GM23338 (cell line): ENCODE measurements at regions not wholly inside any gene's neighbourhood (a gene's known extent, or its start where the extent isn't known, plus 50 kb on each side); places are given as distances from the start of the nearest gene placed in this dataset.

ENCODE experiments used
- ATAC-seq: fragments of 200-7000 bp; cut with Tn5 transposase; 3 replicates; pipeline ENCODE4 v1.9.1; 2020
- DNase-seq: peaks from one replicate; pipeline ENCODE4 v3.0.0-alpha.2; 2015; ENCODE audit warnings: low spot score
- H2AFZ ChIP-seq: fragments of 200-600 bp; sonication (generic); 2 replicates; pipeline ENCODE4 v1.8.0; 2016; ENCODE audit warnings: antibody characterized with exemption, mild to moderate bottlenecking, moderate library complexity
- H3F3A ChIP-seq: fragments of 200-600 bp; sonication (generic); replicated peaks from 2 replicates; pipeline ENCODE4 v1.8.0; 2017; ENCODE audit warnings: antibody characterized with exemption, mixed run types, low read depth
- H3K27ac ChIP-seq: fragments of 200-600 bp; sonication (generic); 2 replicates; pipeline ENCODE4 v1.6.1; 2016; ENCODE audit warnings: low read depth
- H3K27me3 ChIP-seq: fragments of 200-600 bp; sonication (generic); 2 replicates; pipeline ENCODE4 v1.8.0; 2016; ENCODE audit warnings: mild to moderate bottlenecking, mixed run types, moderate library complexity; ENCODE audit not compliant: insufficient read depth
- H3K36me3 ChIP-seq: fragments of 200-600 bp; sonication (generic); 2 replicates; pipeline ENCODE4 v1.8.0; 2016; ENCODE audit warnings: mild to moderate bottlenecking; ENCODE audit not compliant: insufficient read depth
- H3K4me1 ChIP-seq: fragments of 200-600 bp; sonication (generic); 2 replicates; pipeline ENCODE4 v1.8.0; 2016; ENCODE audit warnings: mild to moderate bottlenecking, moderate library complexity; ENCODE audit not compliant: insufficient read depth
- H3K4me2 ChIP-seq: fragments of 200-600 bp; sonication (generic); 2 replicates; pipeline ENCODE4 v1.7.1; 2017; ENCODE audit warnings: mixed run types
- H3K4me3 ChIP-seq: fragments of 200-600 bp; sonication (generic); 2 replicates; pipeline ENCODE4 v1.6.1; 2016; ENCODE audit warnings: mixed run types
- H3K79me2 ChIP-seq: fragments of 200-600 bp; sonication (generic); replicated peaks from 2 replicates; pipeline ENCODE4 v1.8.0; 2017; ENCODE audit warnings: mild to moderate bottlenecking; ENCODE audit not compliant: insufficient read depth
- H3K9me2 ChIP-seq: fragments of 200-600 bp; sonication (generic); 2 replicates; pipeline ENCODE4 v1.8.0; 2017; ENCODE audit not compliant: insufficient read depth
- H4K20me1 ChIP-seq: fragments of 200-600 bp; sonication (generic); replicated peaks from 2 replicates; pipeline ENCODE4 v1.8.0; 2017; ENCODE audit warnings: mild to moderate bottlenecking; ENCODE audit not compliant: insufficient read depth
- H3K27ac Mint-ChIP-seq: 2 replicates; pipeline ENCODE4 v1.8.0; 2020; ENCODE audit warnings: inconsistent platforms, mild to moderate bottlenecking, moderate library complexity, mixed read lengths
- H3K27me3 Mint-ChIP-seq: 3 replicates; pipeline ENCODE4 v1.8.0; 2022; ENCODE audit warnings: low read depth, mild to moderate bottlenecking, moderate library complexity, mixed read lengths, inconsistent platforms; ENCODE audit not compliant: insufficient read depth, poor library complexity
- H3K36me3 Mint-ChIP-seq: 3 replicates; pipeline ENCODE4 v1.8.0; 2021; ENCODE audit warnings: low read depth, mild to moderate bottlenecking, inconsistent platforms, moderate library complexity, mixed read lengths
- H3K4me1 Mint-ChIP-seq: 3 replicates; pipeline ENCODE4 v1.8.0; 2020; ENCODE audit warnings: mild to moderate bottlenecking, inconsistent platforms, mixed read lengths
- H3K4me3 Mint-ChIP-seq: 3 replicates; pipeline ENCODE4 v1.8.0; 2021; ENCODE audit warnings: moderate library complexity, mild to moderate bottlenecking, inconsistent platforms, mixed read lengths
- H3K9me3 Mint-ChIP-seq: 3 replicates; pipeline ENCODE4 v1.8.0; 2020; ENCODE audit warnings: moderate library complexity, mild to moderate bottlenecking, inconsistent platforms, mixed read lengths
- CREB1 ChIP-seq: fragments of 250-450 bp; sonication (Bioruptor Pico); IDR thresholded peaks from 2 replicates; pipeline ENCODE4 v1.5.0; 2020; ENCODE audit warnings: low read depth, mild to moderate bottlenecking, moderate library complexity
- CTCF ChIP-seq, 2 experiments: fragments of 200-600 bp in 1 of 2; sonication (generic) in 1 of 2; conservative IDR thresholded peaks; 2 replicates each; pipeline versions ENCODE4 v1.5.1 to v1.6.1; 2016 to 2017; ENCODE audit warnings: antibody characterized with exemption in 2 of 2, low read depth in 2 of 2, mild to moderate bottlenecking in 2 of 2, moderate library complexity in 1 of 2
- ETS1 ChIP-seq: IDR thresholded peaks from 2 replicates; pipeline ENCODE4 v1.6.1; 2016; ENCODE audit warnings: antibody characterized with exemption
- EZH2 ChIP-seq: fragments of 200-600 bp; sonication (generic); IDR thresholded peaks from one replicate; pipeline ENCODE4 v1.8.0; 2017; ENCODE audit warnings: antibody characterized with exemption, mild to moderate bottlenecking, low read depth; ENCODE audit not compliant: unreplicated experiment
- EZH2phosphoT487 ChIP-seq: fragments of 200-600 bp; sonication (generic); IDR thresholded peaks from one replicate; pipeline ENCODE4 v1.8.1; 2018; ENCODE audit warnings: antibody characterized with exemption; ENCODE audit not compliant: unreplicated experiment
- JUNB ChIP-seq: IDR thresholded peaks from one replicate; pipeline ENCODE4 v1.6.1; 2016; ENCODE audit warnings: antibody characterized with exemption; ENCODE audit not compliant: unreplicated experiment
- NANOG ChIP-seq: IDR thresholded peaks from 2 replicates; pipeline ENCODE4 v1.6.1; 2016; ENCODE audit warnings: antibody characterized with exemption, borderline replicate concordance
- POLR2AphosphoS5 ChIP-seq: IDR thresholded peaks from 2 replicates; pipeline ENCODE4 v1.6.1; 2016; ENCODE audit warnings: antibody characterized with exemption, low read depth
- STAT1 ChIP-seq: IDR thresholded peaks from one replicate; pipeline ENCODE4 v1.6.1; 2016; ENCODE audit warnings: antibody characterized with exemption; ENCODE audit not compliant: unreplicated experiment
- ZNF114 ChIP-seq: fragments of 250-450 bp; sonication (Bioruptor Pico); IDR thresholded peaks from 2 replicates; pipeline ENCODE4 v1.5.0; 2020; ENCODE audit warnings: mild to moderate bottlenecking, moderate library complexity
- ZNF331 ChIP-seq: fragments of 250-450 bp; sonication (Bioruptor Pico); IDR thresholded peaks from 2 replicates; pipeline ENCODE4 v1.5.0; 2020; ENCODE audit warnings: low read depth, mild to moderate bottlenecking, moderate library complexity
- ZNF462 ChIP-seq: fragments of 250-450 bp; sonication (Bioruptor Pico); IDR thresholded peaks from 2 replicates; pipeline ENCODE4 v1.5.0; 2020; ENCODE audit warnings: mild to moderate bottlenecking, moderate library complexity
- TF ChIP-seq, protein P1 (sequence below): IDR thresholded peaks from one replicate; pipeline ENCODE4 v1.6.1; 2018; ENCODE audit warnings: antibody characterized with exemption; ENCODE audit not compliant: unreplicated experiment

GRCh38 chr1:193542690-193543089 is 356.3 kb upstream of the B3GALT2 start (continued):
- TF ChIP-seq STAT1 (no peak), CREB1 (CRISPR knock-in tag) (no peak), POLR2AphosphoS5 (no peak), JUNB (no peak)

GRCh38 chr1:193540511-193540910 is 354.1 kb upstream of the B3GALT2 start:
- H3K27ac ChIP-seq, result no peak overlapping the region
- ATAC-seq, result no peak

More at GRCh38 chr1:193540511-193540910, 354.1 kb upstream of the B3GALT2 start:
- H3K27me3 Mint-ChIP-seq, result no peaks in the 10 kb centered on the region
- H3K4me1 Mint-ChIP-seq, result peaks cover 23% of the 10 kb centered on the region
- H3K9me3 Mint-ChIP-seq, result no peaks in the 10 kb centered on the region
- no peak for DNase-seq
- H2AFZ ChIP-seq, result no peak overlapping the region
- H3K79me2 ChIP-seq, result no peaks in the 10 kb centered on the region
- no peaks in the 10 kb centered on the region for H4K20me1 ChIP-seq
- TF ChIP-seq CREB1 (CRISPR knock-in tag) (no peak), EZH2phosphoT487 (no peak), NANOG (no peak), EZH2 (no peak), STAT1 (no peak), POLR2AphosphoS5 (no peak), JUNB (no peak), ZNF331 (CRISPR knock-in tag) (no peak), ZNF462 (CRISPR knock-in tag) (no peak), ZNF114 (CRISPR knock-in tag) (no peak), CTCF (conservative IDR thresholded peaks at IDR 0.05; ENCODE audit: low read depth in 2 of 2) (no peak), ETS1 (no peak)
- TF ChIP-seq, protein P1, sequence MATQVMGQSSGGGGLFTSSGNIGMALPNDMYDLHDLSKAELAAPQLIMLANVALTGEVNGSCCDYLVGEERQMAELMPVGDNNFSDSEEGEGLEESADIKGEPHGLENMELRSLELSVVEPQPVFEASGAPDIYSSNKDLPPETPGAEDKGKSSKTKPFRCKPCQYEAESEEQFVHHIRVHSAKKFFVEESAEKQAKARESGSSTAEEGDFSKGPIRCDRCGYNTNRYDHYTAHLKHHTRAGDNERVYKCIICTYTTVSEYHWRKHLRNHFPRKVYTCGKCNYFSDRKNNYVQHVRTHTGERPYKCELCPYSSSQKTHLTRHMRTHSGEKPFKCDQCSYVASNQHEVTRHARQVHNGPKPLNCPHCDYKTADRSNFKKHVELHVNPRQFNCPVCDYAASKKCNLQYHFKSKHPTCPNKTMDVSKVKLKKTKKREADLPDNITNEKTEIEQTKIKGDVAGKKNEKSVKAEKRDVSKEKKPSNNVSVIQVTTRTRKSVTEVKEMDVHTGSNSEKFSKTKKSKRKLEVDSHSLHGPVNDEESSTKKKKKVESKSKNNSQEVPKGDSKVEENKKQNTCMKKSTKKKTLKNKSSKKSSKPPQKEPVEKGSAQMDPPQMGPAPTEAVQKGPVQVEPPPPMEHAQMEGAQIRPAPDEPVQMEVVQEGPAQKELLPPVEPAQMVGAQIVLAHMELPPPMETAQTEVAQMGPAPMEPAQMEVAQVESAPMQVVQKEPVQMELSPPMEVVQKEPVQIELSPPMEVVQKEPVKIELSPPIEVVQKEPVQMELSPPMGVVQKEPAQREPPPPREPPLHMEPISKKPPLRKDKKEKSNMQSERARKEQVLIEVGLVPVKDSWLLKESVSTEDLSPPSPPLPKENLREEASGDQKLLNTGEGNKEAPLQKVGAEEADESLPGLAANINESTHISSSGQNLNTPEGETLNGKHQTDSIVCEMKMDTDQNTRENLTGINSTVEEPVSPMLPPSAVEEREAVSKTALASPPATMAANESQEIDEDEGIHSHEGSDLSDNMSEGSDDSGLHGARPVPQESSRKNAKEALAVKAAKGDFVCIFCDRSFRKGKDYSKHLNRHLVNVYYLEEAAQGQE, result no peak
- H3K9me2 ChIP-seq, result no peaks in the 10 kb centered on the region
- no peaks in the 10 kb centered on the region for H3K36me3 ChIP-seq
- H3K27me3 ChIP-seq, result no peaks in the 10 kb centered on the region
- H3K4me1 ChIP-seq, result peaks cover 4% of the 10 kb centered on the region; the same call in 1 of the 2 replicates
- no peak overlapping the region for H3K4me3 ChIP-seq
- no peaks in the 10 kb centered on the region for H3F3A ChIP-seq
- no peaks in the 10 kb centered on the region for H3K36me3 Mint-ChIP-seq
- no peak overlapping the region for H3K4me3 Mint-ChIP-seq
- H3K27ac Mint-ChIP-seq, result no peak overlapping the region
- no peak overlapping the region for H3K4me2 ChIP-seq
